Omental fat pad (tissue), 3 donors: ENCODE measurements at regions not wholly inside any gene's neighbourhood (a gene's known extent, or its start where the extent isn't known, plus 50 kb on each side); places are given as distances from the start of the nearest gene placed in this dataset.

ENCODE experiments used
- ATAC-seq: fragments of 150-250 bp; one replicate; pipeline ENCODE4 v1.9.1; 2016; ENCODE audit warnings: mild to moderate bottlenecking, moderate library complexity; ENCODE audit not compliant: low FRiP score
- DNase-seq: peaks from one replicate; pipeline ENCODE4 v3.0.0-alpha.2; 2019; ENCODE audit warnings: low spot score
- CTCF ChIP-seq, 3 donors: fragments of 450-650 bp; IDR thresholded peaks; one replicate each; pipeline ENCODE4 v1.5.1; 2016 to 2017; ENCODE audit warnings: antibody characterized with exemption in 3 of 3, mild to moderate bottlenecking in 3 of 3, moderate library complexity in 2 of 3

- DNase-seq: no peak
- ATAC-seq: no peak
- no peak for TF ChIP-seq CTCF (IDR thresholded peaks at IDR 0.05)
Observed at GRCh38 chr10:30738416-30738815, 108.9 kb upstream of the LYZL2 start.

- TF ChIP-seq CTCF (IDR thresholded peaks at IDR 0.05): no peak
- DNase-seq (no peak), ATAC-seq (no peak)
Observed at GRCh38 chr10:30737931-30738391, 108.4 kb upstream of the LYZL2 start.

- ATAC-seq: no peak
- TF ChIP-seq CTCF (IDR thresholded peaks at IDR 0.05): no peak
- no peak for DNase-seq
Observed at GRCh38 chr10:30736685-30737232, 107.2 kb upstream of the LYZL2 start.

- ATAC-seq (no peak), DNase-seq (no peak)
- no peak for TF ChIP-seq CTCF (IDR thresholded peaks at IDR 0.05)
Observed at GRCh38 chr10:30734901-30735300, 105.3 kb upstream of the LYZL2 start.

- ATAC-seq: no peak
- no peak for DNase-seq
- no peak for TF ChIP-seq CTCF (IDR thresholded peaks at IDR 0.05)
Observed at GRCh38 chr10:30732671-30733070, 103.1 kb upstream of the LYZL2 start.

GRCh38 chr10:30731963-30732362 lies 102.4 kb upstream of the LYZL2 start:
- no peak for DNase-seq
- no peak for ATAC-seq
- TF ChIP-seq CTCF (IDR thresholded peaks at IDR 0.05): no peak

GRCh38 chr10:30730306-30730705 lies 100.8 kb upstream of the LYZL2 start:
- DNase-seq (no peak), ATAC-seq (no peak)
- TF ChIP-seq CTCF (IDR thresholded peaks at IDR 0.05): no peak
